ENCODE measurements at regions not wholly inside any gene's neighbourhood (a gene's known extent, or its start where the extent isn't known, plus 50 kb on each side); places are given as distances from the start of the nearest gene placed in this dataset.

GRCh38 chr1:5477716-5478115 is 514.5 kb downstream of the NPHP4 start:
- H3K4me3 ChIP-seq (ENCODE audit: low read length) = no peak overlapping the region
- no peak for TF ChIP-seq CTCF (IDR thresholded peaks at IDR 0.05; ENCODE audit: insufficient read depth, low read depth, low read length, missing control alignments)
- DNase-seq (ENCODE audit: low read depth) = no peak

- no peak for DNase-seq (ENCODE audit: low read depth)
- TF ChIP-seq CTCF (IDR thresholded peaks at IDR 0.05; ENCODE audit: insufficient read depth, low read depth, low read length, missing control alignments) = no peak
- H3K4me3 ChIP-seq (ENCODE audit: low read length) = no peak overlapping the region
Measured at GRCh38 chr1:5475572-5475971, 516.7 kb downstream of the NPHP4 start.

- TF ChIP-seq CTCF (IDR thresholded peaks at IDR 0.05; ENCODE audit: insufficient read depth, low read depth, low read length, missing control alignments) = no peak
- no peak overlapping the region for H3K4me3 ChIP-seq (ENCODE audit: low read length)
- DNase-seq (ENCODE audit: low read depth) = no peak
Measured at GRCh38 chr1:5473268-5473667, 519.0 kb downstream of the NPHP4 start.

GRCh38 chr1:5466487-5466886 is 525.7 kb downstream of the NPHP4 start:
- TF ChIP-seq CTCF (IDR thresholded peaks at IDR 0.05; ENCODE audit: insufficient read depth, low read depth, low read length, missing control alignments) = no peak

GRCh38 chr1:5465281-5465711 is 526.9 kb downstream of the NPHP4 start:
- no peak overlapping the region for H3K4me3 ChIP-seq (ENCODE audit: low read length)
- no peak for TF ChIP-seq CTCF (IDR thresholded peaks at IDR 0.05; ENCODE audit: insufficient read depth, low read depth, low read length, missing control alignments)
- DNase-seq (ENCODE audit: low read depth) = no peak

More at GRCh38 chr1:5466487-5466886, 525.7 kb downstream of the NPHP4 start:
- no peak for DNase-seq (ENCODE audit: low read depth)
- H3K4me3 ChIP-seq (ENCODE audit: low read length) = no peak overlapping the region

- DNase-seq (ENCODE audit: low read depth) = no peak
- TF ChIP-seq CTCF (IDR thresholded peaks at IDR 0.05; ENCODE audit: insufficient read depth, low read depth, low read length, missing control alignments) = no peak
- H3K4me3 ChIP-seq (ENCODE audit: low read length) = no peak overlapping the region
Measured at GRCh38 chr1:5464366-5464765, 527.9 kb downstream of the NPHP4 start.

GRCh38 chr1:5460974-5461373 is 531.3 kb downstream of the NPHP4 start:
- H3K4me3 ChIP-seq (ENCODE audit: low read length) = no peak overlapping the region
- no peak for TF ChIP-seq CTCF (IDR thresholded peaks at IDR 0.05; ENCODE audit: insufficient read depth, low read depth, low read length, missing control alignments)
- DNase-seq (ENCODE audit: low read depth) = no peak
